HG03457 (cell line): ENCODE measurements at regions not wholly inside any gene's neighbourhood (a gene's known extent, or its start where the extent isn't known, plus 50 kb on each side); places are given as distances from the start of the nearest gene placed in this dataset.

Source experiments
- ATAC-seq: cut with Tn5 transposase; IDR thresholded peaks from one replicate; pipeline ENCODE4 v1.9.1; 2021; ENCODE audit warnings: moderate number of reproducible peaks; ENCODE audit not compliant: unreplicated experiment

- ATAC-seq = no peak
These were observed 369.3 kb downstream of the KLF5 start for GRCh38 chr13:73428137-73428536.

- ATAC-seq = no peak
These were observed 364.2 kb downstream of the KLF5 start for GRCh38 chr13:73422973-73423372.

- no peak for ATAC-seq
These were observed 362.6 kb downstream of the KLF5 start for GRCh38 chr13:73421310-73421912.

DNA sequence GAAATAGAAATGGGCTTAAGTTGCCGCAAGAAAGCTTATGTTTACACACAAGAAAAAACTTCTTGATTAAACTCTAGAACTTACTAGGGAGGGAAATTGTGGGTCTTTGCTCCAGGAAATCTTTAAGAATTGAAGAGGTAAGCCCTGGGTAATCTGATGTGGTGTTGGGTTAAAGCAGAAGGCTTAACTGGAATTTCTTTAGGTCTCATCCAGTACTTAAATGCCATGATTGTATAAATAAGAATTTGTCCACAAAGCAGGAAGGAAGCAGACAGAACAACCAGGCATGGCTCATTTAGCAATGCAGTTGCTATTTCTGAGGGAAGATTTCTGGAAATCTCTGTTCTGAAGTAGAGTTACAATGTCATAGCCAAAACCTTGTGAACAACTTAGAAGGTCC, 360.4 kb downstream of the KLF5 start:
- no peak for ATAC-seq

DNA sequence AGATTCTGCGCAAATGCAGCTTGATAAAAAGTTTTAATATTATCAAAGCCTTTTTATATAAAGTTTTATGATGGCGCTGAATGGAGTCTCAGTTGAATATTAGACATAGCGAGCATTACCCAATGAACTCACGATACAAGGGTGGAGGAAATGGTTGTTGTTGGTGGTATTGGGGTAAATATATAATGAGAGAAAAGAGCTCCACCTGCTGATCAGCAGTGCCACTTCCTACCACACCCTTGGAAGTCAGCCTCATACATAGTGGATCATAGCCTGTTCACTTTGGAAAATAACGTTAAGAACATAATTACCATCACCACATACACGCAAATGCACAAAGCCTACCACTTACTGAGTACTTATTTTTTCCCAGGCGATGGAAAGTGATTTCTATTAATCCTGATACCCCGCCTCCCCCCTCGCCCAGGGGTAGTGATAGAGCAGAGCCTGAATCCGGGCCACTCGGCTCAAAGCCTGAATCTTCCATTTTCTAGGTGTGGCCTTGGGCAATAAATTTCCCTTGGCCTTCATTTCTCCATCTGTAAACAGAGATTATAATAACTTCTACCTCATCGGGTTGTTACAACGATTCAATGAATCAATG, 358.3 kb downstream of the KLF5 start:
- ATAC-seq = no peak

DNA sequence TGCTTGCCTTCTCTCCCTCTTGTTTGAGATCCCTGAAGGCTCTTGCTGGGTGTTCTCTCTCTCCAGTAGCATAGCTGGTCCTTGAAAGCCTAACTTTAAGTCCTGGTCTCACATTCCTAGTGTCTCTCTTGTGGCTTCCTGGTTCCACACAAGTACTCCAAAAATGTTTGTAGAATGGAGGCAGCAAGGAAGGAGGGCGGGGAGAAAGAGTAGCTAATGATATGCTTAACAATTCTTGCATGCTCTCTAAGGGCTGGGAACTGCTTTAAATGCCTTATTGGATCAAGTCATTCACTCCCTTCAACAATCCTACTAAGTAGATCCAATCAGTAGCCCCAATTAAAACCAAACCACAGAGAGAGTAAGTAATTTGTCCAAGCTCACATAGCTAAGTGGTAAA, 357.3 kb downstream of the KLF5 start:
- ATAC-seq = no peak

- ATAC-seq = no peak
These were observed 354.9 kb downstream of the KLF5 start for GRCh38 chr13:73413656-73414055.

- no peak for ATAC-seq
These were observed 354.1 kb downstream of the KLF5 start for GRCh38 chr13:73412933-73413332.

DNA sequence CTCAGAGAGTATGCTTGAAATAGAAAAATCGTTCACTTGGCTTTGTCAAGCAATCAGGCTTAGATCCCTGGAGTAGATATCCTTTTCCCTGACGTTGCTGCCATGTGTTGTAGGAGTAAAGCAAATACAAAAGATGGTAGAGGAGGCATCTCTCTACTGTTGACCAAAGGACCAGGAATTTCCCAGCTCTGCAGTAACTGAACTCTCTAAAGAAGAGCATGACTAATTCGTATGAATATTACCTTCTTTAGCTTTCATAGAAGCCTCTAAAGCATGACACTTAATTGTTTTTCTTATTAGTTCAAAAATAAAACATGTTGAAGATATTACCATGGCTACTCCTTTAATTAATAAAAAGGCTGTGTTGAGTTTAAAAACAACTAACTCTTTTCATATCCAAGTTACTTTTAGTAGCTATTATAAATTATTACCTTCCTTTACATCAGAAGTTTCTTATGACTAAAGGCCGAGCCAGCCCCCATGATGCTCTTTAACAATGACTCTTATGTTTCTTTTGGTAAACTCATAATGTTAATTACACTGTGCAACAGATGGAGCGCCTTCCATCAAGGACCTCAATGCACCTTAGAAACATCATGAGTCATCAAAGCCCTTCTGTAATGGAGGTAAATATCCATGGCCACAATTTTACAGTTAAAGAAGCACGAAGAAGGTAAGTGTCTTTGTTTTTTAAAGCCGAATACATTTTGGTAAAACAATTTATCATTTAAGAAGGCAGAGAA, 352.4 kb downstream of the KLF5 start:
- ATAC-seq = no peak

DNA sequence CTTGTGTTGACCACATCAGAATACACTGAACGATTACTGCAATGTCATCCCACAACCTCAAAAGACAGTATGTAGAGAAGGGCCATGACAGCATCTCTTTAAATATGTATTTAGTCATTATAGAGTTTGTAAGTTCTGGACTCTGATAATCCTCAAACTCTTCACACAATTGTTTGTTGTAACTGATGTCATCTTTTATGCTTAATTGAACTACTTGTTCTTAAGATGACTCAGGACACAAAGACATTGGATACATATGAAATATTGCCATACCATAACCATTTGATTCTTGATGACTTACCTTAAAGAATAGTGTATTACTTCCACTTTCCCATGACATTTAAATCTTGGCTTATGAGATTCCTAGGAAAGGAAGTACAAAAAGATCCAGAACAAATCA, 347.6 kb downstream of the KLF5 start:
- ATAC-seq = no peak

GRCh38 chr13:73404581-73404980, 345.8 kb downstream of the KLF5 start:
- no peak for ATAC-seq

- ATAC-seq = no peak
These were observed 344.7 kb downstream of the KLF5 start for GRCh38 chr13:73403355-73404120.

GRCh38 chr13:73401769-73402168, 343.0 kb downstream of the KLF5 start:
- ATAC-seq = no peak

DNA sequence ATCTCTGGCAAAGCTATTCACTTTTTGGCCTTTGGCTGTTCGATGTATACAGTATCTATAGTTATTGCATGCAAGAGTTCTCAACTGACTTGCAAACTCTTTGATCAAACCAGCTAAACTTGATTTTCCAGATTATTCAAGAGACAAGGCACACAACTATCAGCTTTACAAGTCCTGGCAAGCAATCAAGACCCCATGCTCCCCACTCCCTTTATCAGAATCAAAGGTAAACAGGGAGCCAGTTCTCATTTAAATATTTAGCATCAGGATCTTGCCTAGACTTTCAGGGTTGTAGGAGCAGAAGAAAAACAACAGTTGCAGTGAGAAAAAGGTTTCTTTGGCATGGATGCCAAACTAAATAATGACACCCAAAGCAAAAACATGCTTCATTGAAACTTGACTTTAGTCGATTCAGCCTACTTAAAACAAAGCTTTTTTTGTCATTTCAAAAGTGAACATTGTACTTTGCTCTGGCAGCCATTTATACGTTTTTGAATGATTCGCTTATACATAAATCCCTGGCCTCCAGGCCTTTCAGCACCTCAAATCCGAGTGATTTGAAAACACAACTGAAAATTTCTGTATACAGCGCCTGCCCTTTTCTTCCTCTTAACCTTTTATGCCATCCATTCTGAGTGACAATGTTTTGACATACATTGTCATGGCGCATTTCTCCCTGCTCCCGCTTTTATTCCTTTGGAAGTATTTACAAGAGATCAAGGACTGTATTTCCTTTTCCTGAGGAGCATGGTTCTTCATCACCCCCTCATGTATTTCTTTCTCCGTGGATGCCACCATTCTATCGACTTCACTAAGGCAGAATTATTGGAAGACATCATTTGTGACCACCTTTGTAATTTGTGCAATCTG, 340.8 kb downstream of the KLF5 start:
- ATAC-seq = no peak

GRCh38 chr13:73397496-73398305, 338.9 kb downstream of the KLF5 start:
- ATAC-seq = no peak

GRCh38 chr13:73394066-73394465, 335.3 kb downstream of the KLF5 start:
- no peak for ATAC-seq

- no peak for ATAC-seq
These were observed 331.3 kb downstream of the KLF5 start for GRCh38 chr13:73390100-73390499.

DNA sequence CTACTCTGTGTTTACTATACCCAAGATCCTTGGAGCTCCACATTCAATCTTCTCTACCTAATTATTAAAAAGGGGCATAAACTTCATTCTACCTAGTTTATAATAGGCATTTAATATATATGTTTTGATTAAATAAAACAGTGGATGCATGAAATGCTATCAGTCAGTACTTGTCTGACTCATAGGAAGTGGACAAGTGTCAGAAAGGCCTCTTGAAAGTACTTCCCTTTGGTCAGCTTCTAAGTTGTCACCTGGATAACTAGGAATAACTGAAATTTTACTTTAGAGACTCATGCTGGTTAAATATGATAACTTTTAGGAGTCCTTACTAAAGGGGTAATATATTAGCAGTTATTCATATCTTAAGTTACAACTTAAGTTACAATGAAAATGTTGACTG, 329.8 kb downstream of the KLF5 start:
- ATAC-seq = no peak

GRCh38 chr13:73387318-73387717, 328.5 kb downstream of the KLF5 start:
- ATAC-seq = no peak

DNA sequence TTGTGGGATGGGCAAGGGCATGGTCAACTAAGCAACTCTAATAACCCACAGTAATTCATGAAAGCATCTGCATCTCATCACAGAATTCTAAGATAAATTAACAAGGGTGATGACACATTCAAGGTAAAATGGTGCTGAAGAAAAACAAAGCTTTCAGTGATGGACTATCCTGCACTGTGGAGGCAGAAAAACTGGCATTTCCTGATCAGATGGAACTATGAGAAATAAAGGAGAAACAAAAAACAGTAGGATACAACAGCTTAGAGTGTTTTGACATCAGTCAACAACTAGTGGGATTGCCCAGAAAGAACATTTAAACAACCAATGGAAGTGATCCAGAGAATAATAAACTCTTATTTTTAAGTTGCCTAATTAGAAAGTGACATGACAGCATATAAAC, 327.0 kb downstream of the KLF5 start:
- no peak for ATAC-seq
